H9 (cell line): ENCODE measurements at regions not wholly inside any gene's neighbourhood (a gene's known extent, or its start where the extent isn't known, plus 50 kb on each side); places are given as distances from the start of the nearest gene placed in this dataset.

Experiments
- DNase-seq: peaks from one replicate; pipeline ENCODE4 v3.0.0-alpha.2; 2017
- H2AFZ ChIP-seq: one replicate; pipeline ENCODE4 v1.6.1; 2013; ENCODE audit warnings: mild to moderate bottlenecking, low read length, control low read depth, moderate library complexity
- H2AK5ac ChIP-seq: 2 replicates; pipeline ENCODE4 v1.6.1; 2013; ENCODE audit warnings: low read length, control low read depth, mixed read lengths; ENCODE audit not compliant: insufficient read length
- H2BK120ac ChIP-seq: one replicate; pipeline ENCODE4 v1.6.1; 2013; ENCODE audit warnings: low read depth, mild to moderate bottlenecking, low read length, control low read depth, inconsistent platforms; ENCODE audit not compliant: poor library complexity, severe bottlenecking
- H2BK12ac ChIP-seq: 2 replicates; pipeline ENCODE4 v1.6.1; 2013; ENCODE audit warnings: low read length, control low read depth, mixed read lengths, low read depth; ENCODE audit not compliant: insufficient read length
- H2BK15ac ChIP-seq: 2 replicates; pipeline ENCODE4 v1.6.1; 2013; ENCODE audit warnings: low read depth, low read length, control low read depth
- H2BK20ac ChIP-seq: one replicate; pipeline ENCODE4 v1.6.1; 2013; ENCODE audit warnings: low read depth, mild to moderate bottlenecking, low read length, control low read depth, inconsistent platforms; ENCODE audit not compliant: poor library complexity, severe bottlenecking
- H2BK5ac ChIP-seq: 2 replicates; pipeline ENCODE4 v1.6.1; 2013; ENCODE audit warnings: low read length, control low read depth, mixed read lengths; ENCODE audit not compliant: insufficient read length
- H3K14ac ChIP-seq: 2 replicates; pipeline ENCODE4 v1.6.1; 2013; ENCODE audit warnings: low read length, control low read depth; ENCODE audit not compliant: insufficient read depth
- H3K18ac ChIP-seq: 2 replicates; pipeline ENCODE4 v1.6.1; 2013; ENCODE audit warnings: low read depth, mild to moderate bottlenecking, mixed read lengths, low read length, control low read depth; ENCODE audit not compliant: insufficient read length
- H3K23ac ChIP-seq: 2 replicates; pipeline ENCODE4 v1.6.1; 2013; ENCODE audit warnings: low read length, control low read depth, mixed read lengths, low read depth; ENCODE audit not compliant: insufficient read length
- H3K23me2 ChIP-seq: 2 replicates; pipeline ENCODE4 v1.6.1; 2013; ENCODE audit warnings: low read depth, mild to moderate bottlenecking, mixed read lengths, low read length, control low read depth; ENCODE audit not compliant: insufficient read length, poor library complexity, severe bottlenecking
- H3K27ac ChIP-seq: 2 replicates; pipeline ENCODE4 v1.5.1; 2013; ENCODE audit warnings: low read length, control low read depth, mixed read lengths, low read depth; ENCODE audit not compliant: insufficient read length
- H3K27me3 ChIP-seq: 2 replicates; pipeline ENCODE4 v1.6.1; 2013; ENCODE audit warnings: low read length, control low read depth, inconsistent platforms; ENCODE audit not compliant: insufficient read depth
- H3K4ac ChIP-seq: 2 replicates; pipeline ENCODE4 v1.6.1; 2013; ENCODE audit warnings: low read depth, mild to moderate bottlenecking, control low read depth, inconsistent platforms, low read length, moderate library complexity
- H3K4me1 ChIP-seq: 2 replicates; pipeline ENCODE4 v1.6.1; 2013; ENCODE audit warnings: low read length, control low read depth, inconsistent platforms; ENCODE audit not compliant: insufficient read depth
- H3K4me2 ChIP-seq: 2 replicates; pipeline ENCODE4 v1.6.1; 2013; ENCODE audit warnings: low read length, control low read depth, mixed read lengths; ENCODE audit not compliant: insufficient read length, insufficient read depth
- H3K56ac ChIP-seq: 2 replicates; pipeline ENCODE4 v1.6.1; 2013; ENCODE audit warnings: low read depth, mild to moderate bottlenecking, mixed read lengths, low read length, control low read depth; ENCODE audit not compliant: insufficient read length
- H3K79me1 ChIP-seq: 2 replicates; pipeline ENCODE4 v1.6.1; 2013; ENCODE audit warnings: low read depth, mild to moderate bottlenecking, moderate library complexity, low read length, control low read depth, inconsistent platforms; ENCODE audit not compliant: insufficient read depth, poor library complexity, severe bottlenecking
- H3K79me2 ChIP-seq: 2 replicates; pipeline ENCODE4 v1.6.1; 2013; ENCODE audit warnings: low read length, control low read depth, inconsistent platforms; ENCODE audit not compliant: insufficient read depth
- H3K9ac ChIP-seq: 2 replicates; pipeline ENCODE4 v1.6.1; 2013; ENCODE audit warnings: low read length, control low read depth, mixed read lengths; ENCODE audit not compliant: insufficient read length; ENCODE audit errors: extremely low read depth
- H3K9me3 ChIP-seq: one replicate; pipeline ENCODE4 v1.6.1; 2013; ENCODE audit warnings: low read depth, low read length, inconsistent platforms; ENCODE audit not compliant: control insufficient read depth
- H3T11ph ChIP-seq: one replicate; pipeline ENCODE4 v1.6.1; 2013; ENCODE audit warnings: mild to moderate bottlenecking, low read length, control low read depth, inconsistent platforms
- H4K20me1 ChIP-seq: one replicate; pipeline ENCODE4 v1.6.1; 2013; ENCODE audit not compliant: control insufficient read depth, insufficient read length, insufficient read depth
- H4K5ac ChIP-seq: 2 replicates; pipeline ENCODE4 v1.6.1; 2013; ENCODE audit warnings: low read depth, mild to moderate bottlenecking, mixed read lengths, low read length, control low read depth; ENCODE audit not compliant: insufficient read length
- H4K8ac ChIP-seq: replicated peaks from 2 replicates; pipeline ENCODE4 v1.6.1; 2013; ENCODE audit warnings: low read length, control low read depth, mixed read lengths, low read depth; ENCODE audit not compliant: insufficient read length
- H4K91ac ChIP-seq: 2 replicates; pipeline ENCODE4 v1.6.1; 2013; ENCODE audit warnings: low read depth, mild to moderate bottlenecking, moderate library complexity, mixed read lengths, low read length, control low read depth; ENCODE audit not compliant: insufficient read length
- H3K27ac Mint-ChIP-seq, 3 experiments: 2 replicates in 2 of 3; 3 replicates in 1 of 3; pipeline ENCODE4 v1.8.0; 2020 to 2021; ENCODE audit warnings: mixed read lengths in 3 of 3, mild to moderate bottlenecking in 1 of 3, moderate library complexity in 1 of 3
- H3K27me3 Mint-ChIP-seq: 2 replicates; pipeline ENCODE4 v1.8.0; 2021; ENCODE audit warnings: low read depth, mild to moderate bottlenecking, moderate library complexity, mixed read lengths
- H3K36me3 Mint-ChIP-seq, 3 experiments: 2 replicates in 2 of 3; 3 replicates in 1 of 3; pipeline ENCODE4 v1.8.0; 2020 to 2021; ENCODE audit warnings: low read depth in 3 of 3, mixed read lengths in 3 of 3; ENCODE audit not compliant: insufficient read depth in 1 of 3
- H3K4me1 Mint-ChIP-seq, 2 experiments: 2 replicates each; pipeline ENCODE4 v1.8.0; 2020; ENCODE audit warnings: mixed read lengths in 2 of 2
- H3K4me3 Mint-ChIP-seq, 2 experiments: 2 replicates in 1 of 2; 3 replicates in 1 of 2; pipeline ENCODE4 v1.8.0; 2020 to 2021; ENCODE audit warnings: mild to moderate bottlenecking in 2 of 2, mixed read lengths in 2 of 2, moderate library complexity in 1 of 2
- H3K9me3 Mint-ChIP-seq, 2 experiments: 2 replicates in 1 of 2; 3 replicates in 1 of 2; pipeline ENCODE4 v1.8.0; 2020; ENCODE audit warnings: mild to moderate bottlenecking in 2 of 2, mixed read lengths in 2 of 2, moderate library complexity in 1 of 2
- CTCF ChIP-seq: fragments of 200-600 bp; sonication (generic); conservative IDR thresholded peaks from 3 replicates; pipeline ENCODE4 v1.8.0; 2021; ENCODE audit warnings: antibody characterized with exemption, mild to moderate bottlenecking
- WGBS: extraction: QIAGEN DNeasy Blood & Tissue Kit; methylation state at CpG from one replicate; pipeline ENCODE4 v1.1.7; 2013; ENCODE audit warnings: missing lambda C conversion rate, low lambda C conversion rate, mixed read lengths; ENCODE audit not compliant: insufficient read length; ENCODE audit errors: extremely low coverage; 5-methylcytosine and 5-hydroxymethylcytosine counted together

GRCh38 chr1:4598561-4598960, 55.8 kb upstream of the AJAP1 start:
- Mint-ChIP-seq H3K4me1 (peaks cover 33 to 38% of the 10 kb centered on the region in 2 experiments), H3K27ac (no peak overlapping the region), H3K36me3 (no peaks in the 10 kb centered on the region), H3K27me3 (peaks cover 20% of the 10 kb centered on the region), H3K9me3 (peaks cover 0 to 3% of the 10 kb centered on the region in 2 experiments; a peak in 3 of 5 replicates), H3K4me3 (no peak overlapping the region)
- Histone ChIP-seq H2AFZ (no peak overlapping the region), H3K79me2 (no peaks in the 10 kb centered on the region), H2BK5ac (no peak overlapping the region), H3K4ac (no peak overlapping the region), H3T11ph (no peak overlapping the region), H2BK12ac (no peak overlapping the region), H4K8ac (no peak overlapping the region), H3K9me3 (no peaks in the 10 kb centered on the region), H2AK5ac (no peak overlapping the region), H2BK120ac (no peak overlapping the region), H3K23ac (no peak overlapping the region), H4K91ac (no peak overlapping the region), H3K23me2 (no peaks in the 10 kb centered on the region), H3K14ac (no peak overlapping the region), H3K4me2 (no peak overlapping the region), H3K4me1 (no peaks in the 10 kb centered on the region), H4K20me1 (no peaks in the 10 kb centered on the region), H3K18ac (no peak overlapping the region), H2BK20ac (no peak overlapping the region), H3K27ac (no peak overlapping the region), H2BK15ac (no peak overlapping the region), H3K56ac (no peak overlapping the region), H4K5ac (no peak overlapping the region), H3K27me3 (no peaks in the 10 kb centered on the region), H3K9ac (no peak overlapping the region), H3K79me1 (no peaks in the 10 kb centered on the region)
- DNase-seq: no peak
- TF ChIP-seq CTCF: no peak
- WGBS: no CpG with 5 or more reads among the region's 6 CpGs
